Neural cell (in vitro differentiated cells): ENCODE measurements at regions not wholly inside any gene's neighbourhood (a gene's known extent, or its start where the extent isn't known, plus 50 kb on each side); places are given as distances from the start of the nearest gene placed in this dataset.

ENCODE experiments used
- H2AFZ ChIP-seq: fragments of 200-600, 300-800 bp; sonication (generic), shearing (Covaris generic); 2 replicates; pipeline ENCODE4 v1.6.0; 2014; ENCODE audit warnings: low read depth, mild to moderate bottlenecking, antibody characterized with exemption, low read length, moderate library complexity
- H3F3A ChIP-seq: fragments of 200-600 bp; shearing (Covaris generic); 2 replicates; pipeline ENCODE4 v1.6.1; 2016; ENCODE audit warnings: mild to moderate bottlenecking, moderate library complexity, mixed read lengths, antibody characterized with exemption, low read length; ENCODE audit not compliant: insufficient read depth, poor library complexity, severe bottlenecking
- H3K27ac ChIP-seq: fragments of 200-600, 300-800 bp; sonication (generic), shearing (Covaris generic); 2 replicates; pipeline ENCODE4 v1.5.1; 2014; ENCODE audit warnings: mild to moderate bottlenecking, low read length, moderate library complexity
- H3K27me3 ChIP-seq: fragments of 300-800, 200-600 bp; sonication (generic), shearing (Covaris generic); 2 replicates; pipeline ENCODE4 v1.6.0; 2014; ENCODE audit warnings: mild to moderate bottlenecking, low read depth, low read length, moderate library complexity; ENCODE audit not compliant: insufficient read depth
- H3K36me3 ChIP-seq: fragments of 300-800, 200-600 bp; sonication (generic), shearing (Covaris generic); 2 replicates; pipeline ENCODE4 v1.5.1; 2014; ENCODE audit warnings: mild to moderate bottlenecking, antibody characterized with exemption, low read length, moderate library complexity; ENCODE audit not compliant: insufficient read depth
- H3K4me2 ChIP-seq: fragments of 300-800, 200-600 bp; sonication (generic), shearing (Covaris generic); 2 replicates; pipeline ENCODE4 v1.6.0; 2014; ENCODE audit warnings: mild to moderate bottlenecking, low read length
- H3K4me3 ChIP-seq: fragments of 300-800, 200-600 bp; sonication (generic), shearing (Covaris generic); 2 replicates; pipeline ENCODE4 v1.5.1; 2014; ENCODE audit warnings: mild to moderate bottlenecking, low read length, moderate library complexity
- H3K79me2 ChIP-seq: fragments of 200-600 bp; shearing (Covaris generic); replicated peaks from 2 replicates; pipeline ENCODE4 v1.6.0; 2014; ENCODE audit warnings: mild to moderate bottlenecking, low read length, moderate library complexity; ENCODE audit not compliant: insufficient read depth
- H3K9ac ChIP-seq: fragments of 300-800, 200-600 bp; sonication (generic), shearing (Covaris generic); 2 replicates; pipeline ENCODE4 v1.6.1; 2016; ENCODE audit warnings: mild to moderate bottlenecking, low read length, mixed read lengths
- H3K9me2 ChIP-seq: fragments of 200-600 bp; shearing (Covaris generic); 2 replicates; pipeline ENCODE4 v1.6.1; 2016; ENCODE audit warnings: mild to moderate bottlenecking, low read length, mixed read lengths; ENCODE audit not compliant: insufficient read depth
- H3K9me3 ChIP-seq: fragments of 200-600, 300-800 bp; sonication (generic), shearing (Covaris generic); 2 replicates; pipeline ENCODE4 v1.6.1; 2016; ENCODE audit warnings: mild to moderate bottlenecking, mixed run types, low read length, moderate library complexity, mixed read lengths
- H4K20me1 ChIP-seq: fragments of 200-600 bp; shearing (Covaris generic); 2 replicates; pipeline ENCODE4 v1.6.1; 2016; ENCODE audit warnings: mild to moderate bottlenecking, mixed run types; ENCODE audit not compliant: insufficient read depth
- CTCF ChIP-seq: fragments of 450-650 bp; IDR thresholded peaks from 2 replicates; pipeline ENCODE4 v1.5.1; 2014; ENCODE audit warnings: antibody characterized with exemption, mild to moderate bottlenecking, moderate library complexity; ENCODE audit not compliant: poor library complexity, severe bottlenecking
- EP300 ChIP-seq: fragments of 450-650 bp; conservative IDR thresholded peaks from 2 replicates; pipeline ENCODE4 v1.6.1; 2014; ENCODE audit warnings: antibody characterized with exemption, mild to moderate bottlenecking, moderate library complexity; ENCODE audit not compliant: poor library complexity, severe bottlenecking
- EZH2 ChIP-seq: fragments of 200-600, 300-800 bp; shearing (Covaris generic), sonication (generic); IDR thresholded peaks from 2 replicates; pipeline ENCODE4 v1.6.1; 2014; ENCODE audit warnings: antibody characterized with exemption, low read length, borderline replicate concordance, mild to moderate bottlenecking; ENCODE audit not compliant: insufficient read depth, poor library complexity, severe bottlenecking
- MXI1 ChIP-seq: fragments of 450-650 bp; conservative IDR thresholded peaks from 2 replicates; pipeline ENCODE4 v1.6.1; 2014; ENCODE audit warnings: antibody characterized with exemption, mild to moderate bottlenecking; ENCODE audit not compliant: poor library complexity, severe bottlenecking
- POLR2AphosphoS5 ChIP-seq: IDR thresholded peaks from 2 replicates; pipeline ENCODE4 v1.6.1; 2012
- RAD21 ChIP-seq: fragments of 450-650 bp; conservative IDR thresholded peaks from 2 replicates; pipeline ENCODE4 v1.6.1; 2014; ENCODE audit warnings: antibody characterized with exemption, mild to moderate bottlenecking, moderate library complexity
- SMC3 ChIP-seq: fragments of 450-650 bp; conservative IDR thresholded peaks from 2 replicates; pipeline ENCODE4 v1.6.1; 2014; ENCODE audit warnings: antibody characterized with exemption, mild to moderate bottlenecking, moderate library complexity; ENCODE audit not compliant: poor library complexity
- TAF1 ChIP-seq: IDR thresholded peaks from 2 replicates; pipeline ENCODE4 v1.6.1; 2012; ENCODE audit warnings: low read depth
- TF ChIP-seq, protein P1 (sequence below): IDR thresholded peaks from 2 replicates; pipeline ENCODE4 v1.6.1; 2012; ENCODE audit warnings: borderline replicate concordance

GRCh38 chrX:139018436-139018835, 306.9 kb upstream of the FGF13 start:
- Histone ChIP-seq H3K27ac (no peak overlapping the region), H3K4me2 (no peak overlapping the region), H3K9ac (no peak overlapping the region), H3K36me3 (no peaks in the 10 kb centered on the region), H3K79me2 (no peaks in the 10 kb centered on the region), H3K27me3 (no peaks in the 10 kb centered on the region), H3K4me3 (no peak overlapping the region), H3K9me3 (no peaks in the 10 kb centered on the region), H3F3A (no peaks in the 10 kb centered on the region), H2AFZ (no peak overlapping the region), H4K20me1 (no peaks in the 10 kb centered on the region), H3K9me2 (no peaks in the 10 kb centered on the region)
- TF ChIP-seq EP300 (no peak), POLR2AphosphoS5 (no peak), SMC3 (no peak), EZH2 (no peak), CTCF (no peak), RAD21 (no peak), MXI1 (no peak), TAF1 (no peak)
- TF ChIP-seq, protein P1, sequence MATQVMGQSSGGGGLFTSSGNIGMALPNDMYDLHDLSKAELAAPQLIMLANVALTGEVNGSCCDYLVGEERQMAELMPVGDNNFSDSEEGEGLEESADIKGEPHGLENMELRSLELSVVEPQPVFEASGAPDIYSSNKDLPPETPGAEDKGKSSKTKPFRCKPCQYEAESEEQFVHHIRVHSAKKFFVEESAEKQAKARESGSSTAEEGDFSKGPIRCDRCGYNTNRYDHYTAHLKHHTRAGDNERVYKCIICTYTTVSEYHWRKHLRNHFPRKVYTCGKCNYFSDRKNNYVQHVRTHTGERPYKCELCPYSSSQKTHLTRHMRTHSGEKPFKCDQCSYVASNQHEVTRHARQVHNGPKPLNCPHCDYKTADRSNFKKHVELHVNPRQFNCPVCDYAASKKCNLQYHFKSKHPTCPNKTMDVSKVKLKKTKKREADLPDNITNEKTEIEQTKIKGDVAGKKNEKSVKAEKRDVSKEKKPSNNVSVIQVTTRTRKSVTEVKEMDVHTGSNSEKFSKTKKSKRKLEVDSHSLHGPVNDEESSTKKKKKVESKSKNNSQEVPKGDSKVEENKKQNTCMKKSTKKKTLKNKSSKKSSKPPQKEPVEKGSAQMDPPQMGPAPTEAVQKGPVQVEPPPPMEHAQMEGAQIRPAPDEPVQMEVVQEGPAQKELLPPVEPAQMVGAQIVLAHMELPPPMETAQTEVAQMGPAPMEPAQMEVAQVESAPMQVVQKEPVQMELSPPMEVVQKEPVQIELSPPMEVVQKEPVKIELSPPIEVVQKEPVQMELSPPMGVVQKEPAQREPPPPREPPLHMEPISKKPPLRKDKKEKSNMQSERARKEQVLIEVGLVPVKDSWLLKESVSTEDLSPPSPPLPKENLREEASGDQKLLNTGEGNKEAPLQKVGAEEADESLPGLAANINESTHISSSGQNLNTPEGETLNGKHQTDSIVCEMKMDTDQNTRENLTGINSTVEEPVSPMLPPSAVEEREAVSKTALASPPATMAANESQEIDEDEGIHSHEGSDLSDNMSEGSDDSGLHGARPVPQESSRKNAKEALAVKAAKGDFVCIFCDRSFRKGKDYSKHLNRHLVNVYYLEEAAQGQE: no peak

DNA sequence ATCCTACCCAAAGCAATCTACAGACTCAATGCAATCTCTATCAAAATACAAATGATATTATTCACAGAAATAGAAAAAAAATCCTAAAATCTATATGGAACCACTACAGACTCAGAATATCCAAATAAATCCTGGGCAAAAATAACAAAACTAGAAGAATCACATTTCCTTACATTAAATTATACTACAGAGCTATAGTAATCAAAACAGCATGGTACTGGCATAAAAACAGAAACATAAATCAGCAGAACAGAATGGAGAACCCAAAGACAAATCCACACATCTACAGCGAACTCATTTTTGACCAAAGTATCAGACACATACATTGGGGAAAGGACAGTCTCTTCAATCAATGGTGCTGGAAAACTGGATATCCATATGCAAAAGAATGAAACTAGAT, 304.1 kb upstream of the FGF13 start:
- Histone ChIP-seq H3K36me3 (no peaks in the 10 kb centered on the region), H3K79me2 (no peaks in the 10 kb centered on the region), H2AFZ (no peak overlapping the region), H3F3A (no peaks in the 10 kb centered on the region), H4K20me1 (no peaks in the 10 kb centered on the region), H3K27me3 (no peaks in the 10 kb centered on the region), H3K27ac (no peak overlapping the region), H3K9me2 (no peaks in the 10 kb centered on the region), H3K9me3 (no peaks in the 10 kb centered on the region), H3K9ac (no peak overlapping the region), H3K4me2 (no peak overlapping the region), H3K4me3 (no peak overlapping the region)
- no peak for TF ChIP-seq POLR2AphosphoS5
- no peak for TF ChIP-seq EP300
- TF ChIP-seq, protein P1: no peak
- TF ChIP-seq SMC3: no peak
- TF ChIP-seq RAD21: no peak
- TF ChIP-seq TAF1: no peak
- TF ChIP-seq CTCF: no peak
- no peak for TF ChIP-seq EZH2
- TF ChIP-seq MXI1: no peak
